HUES64 (cell line): ENCODE measurements at regions not wholly inside any gene's neighbourhood (a gene's known extent, or its start where the extent isn't known, plus 50 kb on each side); places are given as distances from the start of the nearest gene placed in this dataset.

Source experiments
- H3K27ac ChIP-seq: 2 replicates; pipeline ENCODE4 v1.7.0; 2013; ENCODE audit warnings: low read depth, low read length, inconsistent platforms
- H3K27me3 ChIP-seq: 2 replicates; pipeline ENCODE4 v1.6.1; 2013; ENCODE audit warnings: mild to moderate bottlenecking, low read length; ENCODE audit not compliant: insufficient read depth
- H3K36me3 ChIP-seq: 2 replicates; pipeline ENCODE4 v1.6.1; 2013; ENCODE audit warnings: mild to moderate bottlenecking, low read length; ENCODE audit not compliant: insufficient read depth
- H3K4me1 ChIP-seq: 2 replicates; pipeline ENCODE4 v1.6.1; 2013; ENCODE audit warnings: mild to moderate bottlenecking, low read length, moderate library complexity; ENCODE audit not compliant: insufficient read depth
- H3K4me3 ChIP-seq: 2 replicates; pipeline ENCODE4 v1.5.1; 2013; ENCODE audit warnings: mild to moderate bottlenecking, low read length, moderate library complexity
- H3K9ac ChIP-seq: 2 replicates; pipeline ENCODE4 v1.6.1; 2013; ENCODE audit warnings: mild to moderate bottlenecking, low read depth, low read length
- H3K9me3 ChIP-seq: 2 replicates; pipeline ENCODE4 v1.6.1; 2013; ENCODE audit warnings: low read depth, low read length; ENCODE audit not compliant: insufficient read depth
- WGBS: fragments of 150-250, 120-280 bp; methylation state at CpG from one replicate; pipeline ENCODE4 v1.1.7; 2013; ENCODE audit warnings: missing lambda C conversion rate; 5-methylcytosine and 5-hydroxymethylcytosine counted together

DNA sequence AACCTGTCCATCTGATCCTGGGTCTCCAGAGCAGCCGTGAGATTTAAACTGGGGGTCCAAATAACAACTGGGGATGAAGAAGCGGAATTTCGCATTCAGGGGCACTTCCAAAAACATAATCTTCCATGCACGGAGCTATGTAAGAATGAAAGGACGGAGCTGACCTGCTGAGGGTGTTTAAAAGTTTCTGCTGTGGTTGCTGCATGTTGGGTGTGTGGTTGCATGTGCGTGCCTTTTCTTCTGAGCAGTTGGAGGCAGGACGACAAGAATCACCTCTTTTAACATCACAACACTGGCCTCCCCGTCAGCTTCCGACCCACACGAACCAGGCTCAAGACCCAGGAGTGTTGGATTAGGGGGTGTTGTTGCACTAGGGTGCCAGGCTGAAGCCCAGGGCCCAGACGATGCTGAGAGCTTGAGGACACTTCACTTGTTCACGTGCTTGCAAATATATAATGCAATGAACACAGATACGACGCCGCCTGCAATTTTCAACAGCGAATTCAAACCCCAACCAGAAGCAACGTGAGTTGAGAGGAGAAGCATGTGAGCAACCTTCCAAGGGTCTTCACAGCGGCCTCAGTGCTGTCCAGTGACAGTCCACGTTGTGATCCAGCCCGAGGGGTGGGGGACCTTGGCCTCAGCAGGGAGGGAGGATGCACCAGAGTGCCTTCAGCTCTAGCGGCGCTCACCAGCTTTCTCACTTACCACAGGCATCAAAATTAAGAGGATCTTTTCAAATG, 76.0 kb upstream of the SALL3 start:
- Histone ChIP-seq H3K9me3 (no peaks in the 10 kb centered on the region), H3K36me3 (no peaks in the 10 kb centered on the region), H3K27ac (no peak overlapping the region), H3K4me1 (peaks cover 9% of the 10 kb centered on the region; the same call in 1 of the 2 replicates), H3K27me3 (no peaks in the 10 kb centered on the region; the same call in 1 of the 2 replicates), H3K9ac (no peak overlapping the region), H3K4me3 (no peak overlapping the region)
- WGBS: 79% methylated on average over 18 of the region's 22 CpGs

DNA sequence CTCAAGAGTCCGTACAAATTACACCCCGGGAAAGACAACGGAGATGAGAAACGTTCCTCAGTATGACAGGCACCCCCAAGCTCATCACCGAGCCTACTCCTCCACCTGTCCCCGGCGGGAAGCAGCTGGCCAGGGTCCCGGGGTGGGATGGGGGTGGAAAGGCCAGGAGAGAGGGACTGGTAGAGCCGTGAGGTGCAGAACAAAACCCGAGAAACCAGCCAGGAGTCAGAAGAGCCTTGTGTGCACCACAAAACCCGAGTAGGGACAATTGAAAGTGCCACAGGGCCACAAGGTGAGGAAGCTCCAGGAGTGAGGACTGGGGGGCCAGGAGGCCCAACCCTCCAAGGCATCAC, 75.5 kb upstream of the SALL3 start:
- H3K9ac ChIP-seq: no peak overlapping the region
- H3K27ac ChIP-seq: no peak overlapping the region
- H3K9me3 ChIP-seq: no peaks in the 10 kb centered on the region
- no peak overlapping the region for H3K4me3 ChIP-seq
- H3K36me3 ChIP-seq: no peaks in the 10 kb centered on the region
- no peaks in the 10 kb centered on the region; the same call in 1 of the 2 replicates for H3K27me3 ChIP-seq
- 94% methylated on average over 11 of the region's 11 CpGs for WGBS
- peaks cover 9% of the 10 kb centered on the region; the same call in 1 of the 2 replicates for H3K4me1 ChIP-seq

DNA sequence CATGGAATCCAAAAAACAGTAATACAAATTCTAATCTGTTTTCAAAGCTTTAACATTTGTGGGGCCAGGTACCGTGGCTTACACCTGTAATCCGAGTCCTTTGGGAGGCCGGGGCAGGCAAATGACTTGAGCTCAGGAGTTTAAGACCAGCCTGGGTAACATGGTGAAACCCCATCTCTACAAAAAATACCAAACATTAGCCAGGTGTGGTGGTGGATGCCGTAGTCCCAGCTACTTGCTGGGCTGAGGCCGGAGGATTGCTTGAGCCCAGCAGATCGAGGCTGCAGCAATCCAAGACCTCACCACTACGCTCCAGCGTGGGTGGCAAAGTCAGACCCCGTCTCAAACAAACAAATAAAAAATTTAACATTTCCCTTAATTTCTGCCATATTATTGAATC, 74.3 kb upstream of the SALL3 start:
- 86% methylated on average over 9 of the region's 9 CpGs for WGBS

DNA sequence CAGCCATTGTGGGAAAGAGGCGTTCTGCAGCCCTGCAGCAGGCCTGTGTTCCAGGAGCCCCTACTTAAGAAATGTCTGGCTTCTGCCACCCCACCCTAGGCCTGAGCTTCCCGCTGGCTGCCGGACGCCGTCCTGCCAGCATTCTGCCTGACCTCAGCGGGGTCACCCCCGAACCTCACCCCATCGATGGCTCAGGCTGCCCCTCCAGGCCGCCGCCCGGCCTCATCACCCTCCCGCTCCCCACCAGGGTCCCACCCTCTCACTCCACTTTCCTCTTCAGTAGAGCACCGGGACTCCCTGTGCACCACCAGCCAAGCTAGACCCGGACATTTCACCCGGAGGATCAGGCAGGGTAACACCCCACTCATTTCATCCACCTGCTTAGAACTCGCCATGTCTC, 73.6 kb upstream of the SALL3 start:
- H3K4me3 ChIP-seq: no peak overlapping the region
- H3K36me3 ChIP-seq: no peaks in the 10 kb centered on the region
- H3K27me3 ChIP-seq: no peaks in the 10 kb centered on the region; the same call in 1 of the 2 replicates
- no peak overlapping the region for H3K9ac ChIP-seq
- no peaks in the 10 kb centered on the region for H3K9me3 ChIP-seq
- H3K4me1 ChIP-seq: peaks cover 9% of the 10 kb centered on the region; the same call in 1 of the 2 replicates
- no peak overlapping the region for H3K27ac ChIP-seq
- WGBS: 94% methylated on average over 16 of the region's 16 CpGs

More for the DNA sequence above, 74.3 kb upstream of the SALL3 start:
- Histone ChIP-seq H3K4me1 (peaks cover 9% of the 10 kb centered on the region; the same call in 1 of the 2 replicates), H3K9ac (no peak overlapping the region), H3K9me3 (no peaks in the 10 kb centered on the region), H3K4me3 (no peak overlapping the region), H3K27ac (no peak overlapping the region), H3K36me3 (no peaks in the 10 kb centered on the region), H3K27me3 (no peaks in the 10 kb centered on the region; the same call in 1 of the 2 replicates)

DNA sequence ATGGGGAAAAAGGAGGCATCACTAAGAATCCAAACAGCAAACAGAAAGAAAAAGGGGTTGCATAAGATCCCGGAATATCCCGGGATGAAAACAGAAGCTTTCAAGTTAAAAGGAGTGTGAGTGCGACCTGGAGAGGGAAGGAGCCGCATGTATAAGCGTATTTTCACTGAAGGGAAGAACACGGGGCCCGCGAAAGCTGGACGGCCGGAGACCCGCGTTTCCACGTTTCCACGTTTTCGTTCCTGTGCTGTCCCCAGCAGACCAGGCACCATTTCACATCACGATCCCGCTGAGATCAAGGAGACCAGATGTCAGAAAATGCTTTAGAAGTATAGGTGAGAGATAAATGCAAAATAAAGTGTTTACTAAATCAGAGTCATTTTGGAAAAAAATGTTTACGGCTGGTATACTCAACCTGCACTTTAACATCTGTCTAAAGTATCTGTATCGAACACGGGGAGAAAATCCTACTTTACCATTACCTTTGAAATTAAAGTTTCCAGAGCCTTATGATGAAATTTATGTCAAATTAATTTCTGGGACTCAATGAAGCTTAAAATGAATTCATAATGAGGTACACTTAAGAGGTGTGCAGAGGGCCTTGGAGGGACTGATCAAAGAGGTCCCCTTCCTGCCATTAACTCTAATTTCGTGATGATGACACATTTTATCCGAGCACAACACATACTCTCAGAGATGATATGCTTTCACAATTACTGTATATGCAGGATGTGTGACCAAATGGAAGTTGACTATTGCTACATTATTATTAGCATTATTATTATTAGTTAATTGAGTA, 71.0 kb upstream of the SALL3 start:
- H3K27me3 ChIP-seq: no peaks in the 10 kb centered on the region
- no peak overlapping the region for H3K9ac ChIP-seq
- no peaks in the 10 kb centered on the region for H3K9me3 ChIP-seq
- WGBS: 97% methylated on average over 22 of the region's 22 CpGs
- H3K4me1 ChIP-seq: peaks cover 3% of the 10 kb centered on the region; the same call in 1 of the 2 replicates
- no peak overlapping the region for H3K4me3 ChIP-seq
- H3K36me3 ChIP-seq: no peaks in the 10 kb centered on the region
- H3K27ac ChIP-seq: no peak overlapping the region

DNA sequence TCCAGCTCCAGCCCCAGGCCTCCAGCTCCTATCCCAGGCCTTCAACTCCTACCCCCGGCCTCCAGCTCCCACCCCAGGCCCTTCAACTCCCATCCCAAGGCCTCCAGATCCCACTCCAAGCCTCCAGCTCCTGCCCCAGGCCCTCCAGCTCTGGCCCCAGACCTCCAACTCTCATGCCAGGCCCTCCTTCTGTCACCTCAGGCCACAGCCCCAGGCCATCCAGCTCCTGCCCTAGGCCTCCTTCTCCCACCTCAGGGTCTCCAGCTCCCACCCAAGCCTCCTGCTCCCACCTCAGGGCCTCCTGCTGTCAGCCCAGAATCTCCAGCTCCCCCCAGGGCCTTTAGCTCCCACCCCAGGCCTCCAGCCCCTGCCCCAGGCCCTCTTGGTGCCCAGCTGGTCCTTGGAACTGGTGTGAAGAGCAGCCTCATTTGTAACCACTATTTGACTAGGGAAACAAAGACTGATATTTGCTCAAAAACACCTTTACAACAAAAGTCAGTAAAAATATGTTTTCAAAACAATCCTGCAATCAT, 67.8 kb upstream of the SALL3 start:
- H3K9ac ChIP-seq: no peak overlapping the region
- H3K27me3 ChIP-seq: no peaks in the 10 kb centered on the region
- H3K36me3 ChIP-seq: no peaks in the 10 kb centered on the region
- WGBS: 82% methylated on average over 1 of the region's 1 CpG
- no peaks in the 10 kb centered on the region for H3K4me1 ChIP-seq
- no peak overlapping the region for H3K27ac ChIP-seq
- no peaks in the 10 kb centered on the region for H3K9me3 ChIP-seq
- no peak overlapping the region for H3K4me3 ChIP-seq

DNA sequence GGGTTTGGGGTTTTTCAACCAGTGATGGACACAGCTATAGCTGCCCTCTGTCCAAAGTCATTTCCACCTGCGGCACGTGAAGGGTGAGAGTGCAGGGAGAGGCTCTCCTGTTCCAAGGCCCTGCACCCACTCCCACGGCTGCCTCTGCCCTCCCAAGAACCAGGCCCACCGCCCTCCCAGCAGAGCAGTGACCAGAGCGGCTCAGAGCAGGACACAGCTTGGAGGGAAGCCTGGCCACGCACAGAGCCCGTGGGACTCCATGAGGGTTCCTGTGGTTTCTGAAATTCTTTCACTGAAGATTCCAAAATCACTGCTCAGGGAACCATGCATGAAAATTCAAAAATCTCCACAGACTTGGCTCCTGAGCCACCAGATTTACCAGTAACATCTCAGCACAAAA, 67.3 kb upstream of the SALL3 start:
- no peaks in the 10 kb centered on the region for H3K9me3 ChIP-seq
- H3K4me3 ChIP-seq: no peak overlapping the region
- H3K27me3 ChIP-seq: no peaks in the 10 kb centered on the region
- no peaks in the 10 kb centered on the region for H3K36me3 ChIP-seq
- WGBS: 96% methylated on average over 7 of the region's 7 CpGs
- no peak overlapping the region for H3K27ac ChIP-seq
- no peaks in the 10 kb centered on the region for H3K4me1 ChIP-seq
- no peak overlapping the region for H3K9ac ChIP-seq

DNA sequence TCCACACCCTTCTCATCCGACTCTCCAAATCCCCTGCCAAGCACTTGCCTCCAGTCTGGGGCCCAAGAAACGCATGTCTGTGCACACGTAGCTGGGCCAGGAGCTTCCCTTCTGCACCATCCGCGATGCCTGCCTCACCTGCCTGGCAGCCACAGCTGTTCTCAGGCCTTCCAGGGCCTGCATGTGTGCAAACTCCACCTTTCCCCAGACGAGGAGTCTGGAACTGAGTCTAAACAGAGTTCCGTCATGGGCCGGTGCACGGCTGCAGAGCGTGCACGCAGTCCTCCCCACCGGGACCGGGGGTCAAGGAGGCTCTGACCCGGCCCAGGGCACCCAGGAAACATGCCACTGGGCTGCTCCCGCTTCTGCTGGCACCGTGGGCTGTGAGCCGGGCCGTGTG, 66.8 kb upstream of the SALL3 start:
- H3K4me1 ChIP-seq: no peaks in the 10 kb centered on the region
- 94% methylated on average over 18 of the region's 18 CpGs for WGBS
- H3K9me3 ChIP-seq: no peaks in the 10 kb centered on the region
- H3K4me3 ChIP-seq: no peak overlapping the region
- no peak overlapping the region for H3K9ac ChIP-seq
- no peaks in the 10 kb centered on the region for H3K36me3 ChIP-seq
- H3K27ac ChIP-seq: no peak overlapping the region
- no peaks in the 10 kb centered on the region for H3K27me3 ChIP-seq

DNA sequence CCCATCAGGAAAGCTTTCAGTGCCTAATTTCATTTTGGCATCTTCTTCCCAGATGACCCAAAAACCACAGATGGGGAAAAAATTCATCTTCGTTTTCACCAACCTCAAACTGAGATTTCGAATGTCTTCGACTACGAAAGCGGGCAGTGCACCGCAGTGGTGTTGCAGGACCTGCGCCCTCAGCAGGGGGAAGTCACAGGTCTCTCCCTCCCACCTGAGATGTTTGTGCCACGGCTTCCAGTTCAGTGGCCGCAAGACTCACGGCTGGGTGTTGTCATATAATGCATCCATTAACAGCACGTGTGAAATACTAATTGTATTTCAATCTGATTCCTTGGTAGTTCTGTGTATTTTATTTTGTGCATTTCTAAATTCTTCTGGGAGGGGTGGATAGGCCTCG, 66.2 kb upstream of the SALL3 start:
- Histone ChIP-seq H3K4me3 (no peak overlapping the region), H3K27me3 (no peaks in the 10 kb centered on the region), H3K4me1 (no peaks in the 10 kb centered on the region), H3K27ac (no peak overlapping the region), H3K9ac (no peak overlapping the region), H3K36me3 (no peaks in the 10 kb centered on the region), H3K9me3 (no peaks in the 10 kb centered on the region)
- WGBS: 95% methylated on average over 12 of the region's 12 CpGs

DNA sequence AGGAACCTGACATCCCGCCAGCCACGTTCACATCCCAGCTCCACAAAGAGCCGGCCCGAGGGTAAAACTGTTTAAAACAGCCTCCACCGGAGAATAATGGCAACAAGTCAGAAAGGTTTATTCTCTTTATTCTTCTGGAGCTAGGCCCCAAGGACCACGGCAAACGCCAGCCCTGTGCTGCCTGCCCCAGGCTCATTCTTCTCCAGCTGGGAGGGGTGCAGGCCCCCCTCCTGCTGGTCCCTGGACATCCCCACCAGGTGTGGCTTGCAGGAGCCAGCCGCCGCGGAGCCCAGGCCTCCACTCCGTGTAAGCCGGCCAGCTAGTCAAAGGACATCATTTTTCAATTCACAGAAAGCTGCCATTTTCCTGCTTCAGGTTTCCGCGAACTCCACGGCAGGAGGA, 65.8 kb upstream of the SALL3 start:
- no peaks in the 10 kb centered on the region for H3K36me3 ChIP-seq
- H3K9ac ChIP-seq: no peak overlapping the region
- 93% methylated on average over 15 of the region's 15 CpGs for WGBS
- no peaks in the 10 kb centered on the region for H3K9me3 ChIP-seq
- no peak overlapping the region for H3K4me3 ChIP-seq
- H3K27ac ChIP-seq: no peak overlapping the region
- H3K27me3 ChIP-seq: no peaks in the 10 kb centered on the region
- no peaks in the 10 kb centered on the region for H3K4me1 ChIP-seq

DNA sequence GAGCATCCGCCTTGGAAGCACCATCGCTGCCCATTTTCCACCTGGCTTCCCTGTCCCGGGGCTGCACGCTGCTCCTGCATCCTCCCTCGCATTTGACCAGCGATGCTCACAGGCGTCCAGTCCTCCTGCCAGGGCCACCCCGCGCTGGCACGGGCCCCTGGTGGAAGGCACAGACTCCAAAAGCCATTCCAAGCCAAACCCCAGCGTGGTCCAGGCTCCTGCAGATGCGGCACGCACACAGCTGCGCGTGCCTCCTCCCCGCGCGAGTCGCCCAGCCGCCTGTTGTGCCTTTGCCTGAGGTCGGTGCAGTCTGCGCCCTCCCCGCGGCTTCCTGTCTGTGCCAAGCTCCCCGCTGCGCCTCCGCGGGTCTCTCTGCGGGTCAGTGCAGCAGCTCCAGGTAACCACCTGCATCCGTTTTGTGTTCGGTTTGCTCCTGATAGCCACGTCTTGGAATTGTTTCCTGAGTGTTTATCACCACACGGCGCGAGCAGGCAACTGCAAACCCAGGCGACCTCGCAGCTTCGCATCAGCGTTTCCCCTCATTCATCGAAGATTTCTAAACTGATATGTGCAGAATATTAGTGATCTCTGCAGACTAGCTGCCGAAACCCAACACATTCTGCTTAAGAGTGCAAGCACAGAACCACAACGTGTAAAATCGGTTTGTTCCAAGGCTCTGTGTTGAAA, 65.2 kb upstream of the SALL3 start:
- H3K9ac ChIP-seq: no peak overlapping the region
- WGBS: 95% methylated on average over 43 of the region's 43 CpGs
- H3K4me1 ChIP-seq: no peaks in the 10 kb centered on the region
- no peaks in the 10 kb centered on the region for H3K27me3 ChIP-seq
- H3K4me3 ChIP-seq: no peak overlapping the region
- no peaks in the 10 kb centered on the region for H3K9me3 ChIP-seq
- no peaks in the 10 kb centered on the region for H3K36me3 ChIP-seq
- H3K27ac ChIP-seq: no peak overlapping the region
